Esophagus muscularis mucosa (tissue), 3 donors: ENCODE measurements at regions not wholly inside any gene's neighbourhood (a gene's known extent, or its start where the extent isn't known, plus 50 kb on each side); places are given as distances from the start of the nearest gene placed in this dataset.

ENCODE experiments used
- CTCF ChIP-seq, 3 experiments: fragments of 200-600 bp in 2 of 3; fragments of 450-650 bp in 1 of 3; sonication (generic) in 2 of 3; IDR thresholded peaks; one replicate each; pipeline ENCODE4 v1.5.1; 2017 to 2019; ENCODE audit warnings: antibody characterized with exemption in 3 of 3, mild to moderate bottlenecking in 2 of 3, moderate library complexity in 1 of 3
- POLR2A ChIP-seq: fragments of 450-650 bp; IDR thresholded peaks from one replicate; pipeline ENCODE4 v1.6.1; 2017; ENCODE audit warnings: antibody characterized with exemption, moderate library complexity, mild to moderate bottlenecking, low read depth

DNA sequence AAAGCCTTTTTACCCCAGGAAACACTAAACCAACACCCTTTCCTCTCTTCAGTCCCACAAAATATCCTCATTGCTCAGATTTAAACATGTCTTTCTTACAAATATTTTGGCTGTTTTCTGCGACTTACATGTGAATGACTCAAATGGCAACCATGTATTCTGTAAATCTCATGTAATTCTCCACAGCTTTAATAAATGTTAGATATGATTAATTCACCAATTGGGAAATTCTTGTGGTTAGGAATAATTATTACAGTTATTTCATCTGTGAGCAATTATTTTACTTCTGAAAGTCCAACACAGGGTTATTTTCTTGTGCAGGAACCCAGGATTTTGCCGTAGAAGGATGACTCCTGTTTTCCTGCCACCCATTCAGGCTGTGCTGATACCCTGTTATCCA lies 431.5 kb downstream of the LMO4 start:
- TF ChIP-seq CTCF (IDR thresholded peaks at IDR 0.05) (no peak), POLR2A (no peak)
